ENCODE measurements at regions not wholly inside any gene's neighbourhood (a gene's known extent, or its start where the extent isn't known, plus 50 kb on each side); places are given as distances from the start of the nearest gene placed in this dataset.
"Not testable (repeated sequence)": the region's sequence is repeated elsewhere in the genome, so short reads cannot be mapped to it uniquely, and the experiment has no call there.

DNA sequence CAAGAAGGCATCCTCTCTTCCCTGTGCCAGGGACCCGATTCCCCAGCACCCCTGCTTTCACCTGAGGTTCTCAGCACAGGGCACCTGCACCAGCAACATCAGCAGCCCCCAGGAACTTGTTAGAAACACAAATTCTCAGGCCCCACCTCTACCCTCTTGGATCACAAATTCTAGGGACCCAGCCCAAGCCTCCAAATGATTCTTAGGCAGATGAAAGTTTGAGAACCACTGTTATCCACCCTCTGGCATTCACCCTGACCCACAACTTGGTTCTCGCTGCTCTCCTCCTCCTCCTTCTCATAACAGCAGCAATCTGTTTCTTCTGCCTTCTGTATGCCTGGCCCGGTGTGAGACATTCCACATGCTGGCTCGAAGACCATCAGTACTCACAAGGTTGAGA, 60.3 kb upstream of the HIVEP3 start:
- DNase-seq = no peak

DNA sequence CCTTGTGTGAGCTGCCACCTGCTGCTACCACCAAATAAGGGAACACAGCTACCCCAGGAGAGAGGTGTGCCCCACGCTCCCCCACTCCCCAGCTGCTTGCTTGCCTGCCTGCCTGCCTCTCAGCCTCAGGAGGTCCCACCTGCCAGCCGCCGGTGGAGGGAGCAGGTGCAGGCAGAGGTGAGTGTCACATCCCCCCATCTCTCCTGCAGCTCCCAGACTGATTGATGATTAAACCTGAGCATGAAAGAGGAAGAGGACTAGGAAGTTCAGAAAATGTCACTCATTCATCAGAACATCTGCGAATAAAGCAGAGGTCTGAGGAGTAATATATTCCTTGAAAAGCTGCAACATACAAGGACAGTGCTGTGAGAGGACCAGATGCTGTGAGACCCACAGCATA, 58.6 kb upstream of the HIVEP3 start:
- no peak for DNase-seq

DNA sequence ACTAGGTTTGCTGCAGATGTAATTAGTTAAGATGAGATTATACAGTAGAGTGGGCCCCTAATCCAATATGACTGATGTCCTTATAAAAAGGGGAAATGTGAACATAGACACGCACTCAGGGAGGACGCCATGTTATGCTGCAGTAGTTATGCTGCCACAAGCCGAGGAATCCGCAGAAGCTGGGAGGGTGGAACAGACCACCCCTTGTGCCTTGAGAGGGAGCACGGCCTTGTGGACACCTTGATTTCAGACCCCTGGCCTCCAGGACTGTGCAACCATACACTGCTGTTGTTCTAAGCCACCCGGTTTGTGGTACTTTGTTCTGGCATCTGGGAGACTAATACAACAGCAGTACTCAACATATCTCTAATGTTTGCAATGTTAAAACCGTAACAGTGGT, 57.9 kb upstream of the HIVEP3 start:
- DNase-seq = no peak

DNA sequence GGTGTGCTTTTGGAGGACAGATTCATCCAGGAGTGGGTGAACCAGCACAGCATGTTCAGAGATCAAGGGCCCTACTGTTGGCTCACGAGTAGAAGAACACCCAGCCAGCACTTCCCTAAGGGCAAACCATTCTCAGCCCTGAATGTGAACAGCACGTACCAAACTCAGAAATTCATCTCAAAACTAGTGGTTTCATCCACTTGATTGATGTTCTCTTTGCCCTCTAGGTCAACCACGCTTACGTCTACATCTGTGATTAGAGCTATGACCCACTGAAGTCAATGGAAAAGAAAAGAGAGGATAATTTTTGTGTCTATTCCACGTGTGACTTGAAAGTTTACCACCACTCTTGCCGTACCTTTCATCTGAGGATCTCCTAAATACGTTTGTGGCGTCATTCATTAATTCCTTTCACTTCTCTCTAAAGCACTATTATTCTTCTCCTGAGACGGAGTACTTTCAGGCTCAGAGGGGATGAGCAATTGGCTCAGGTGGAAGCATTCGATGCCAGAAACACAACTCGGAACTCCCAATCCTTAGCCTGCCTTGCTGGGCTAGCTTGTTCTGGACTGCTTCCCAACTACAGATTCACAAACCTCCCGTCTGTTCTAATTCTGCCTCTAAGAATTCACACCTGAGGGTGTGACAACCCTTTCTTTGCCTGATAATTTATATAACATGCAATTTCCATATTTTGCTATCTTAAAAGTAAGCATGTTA, 57.3 kb upstream of the HIVEP3 start:
- no peak for DNase-seq

DNA sequence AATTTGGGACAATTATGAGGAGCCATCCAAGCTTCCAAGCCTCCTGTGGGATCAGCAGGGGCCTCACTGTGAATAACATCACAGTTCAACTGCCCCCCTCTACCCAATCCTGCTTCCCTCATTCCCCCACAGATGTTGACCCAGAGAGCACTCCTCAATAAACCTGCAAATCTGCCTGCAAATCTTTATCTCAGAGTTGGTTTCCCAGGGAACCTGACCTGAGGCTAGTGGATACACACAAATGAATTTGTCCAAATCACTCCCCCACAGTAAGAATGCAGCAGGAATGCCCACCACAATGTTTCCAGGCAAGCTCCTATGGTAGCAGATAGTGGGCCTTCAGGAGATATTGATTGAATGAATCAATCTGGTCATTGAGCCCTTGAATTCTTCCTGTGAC, 56.4 kb upstream of the HIVEP3 start:
- no peak for DNase-seq

DNA sequence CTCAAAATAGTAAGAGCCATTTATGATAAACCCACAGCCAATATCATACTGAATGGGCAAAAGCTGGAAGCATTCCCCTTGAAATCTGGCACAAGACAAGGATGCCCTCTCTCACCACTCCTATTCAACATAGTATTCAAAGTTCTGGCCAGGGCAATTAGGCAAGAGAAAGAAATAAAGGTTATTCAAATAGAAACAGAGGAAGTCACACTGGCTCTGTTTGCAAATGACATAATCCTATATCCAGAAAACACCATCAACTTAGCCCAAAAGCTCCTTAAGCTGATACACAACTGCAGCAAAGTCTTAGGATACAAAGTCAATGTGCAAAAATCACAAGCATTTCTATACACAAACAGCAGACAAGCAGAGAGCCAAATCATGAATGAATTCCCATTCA, 49.8 kb upstream of the HIVEP3 start:
- DNase-seq = not testable (repeated sequence)
